ENCODE measurements at regions not wholly inside any gene's neighbourhood (a gene's known extent, or its start where the extent isn't known, plus 50 kb on each side); places are given as distances from the start of the nearest gene placed in this dataset.

DNA sequence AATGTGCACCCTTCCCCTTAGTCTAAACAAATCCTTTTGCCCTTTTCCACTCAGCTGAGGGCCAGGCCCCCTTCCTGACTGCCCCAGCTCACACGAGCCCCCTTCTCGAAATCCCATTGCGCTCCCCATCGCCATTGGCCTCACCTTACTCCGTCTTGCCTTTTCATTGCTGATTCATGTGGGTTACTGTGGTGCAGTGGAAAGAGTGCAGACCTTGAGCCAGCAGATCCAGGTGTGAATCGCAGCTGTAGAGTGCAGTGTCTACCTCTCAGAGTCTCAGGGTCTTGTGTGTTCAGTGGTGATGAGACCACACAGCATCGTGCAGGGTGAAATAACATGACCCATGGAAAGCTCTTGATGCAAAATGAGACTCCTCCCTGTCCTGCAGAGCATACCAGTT is 132.4 kb upstream of the APCDD1 start:
- H3K9me2 ChIP-seq (ENCODE audit: insufficient read depth, low read length): no peaks in the 10 kb centered on the region
- H2AFZ ChIP-seq (ENCODE audit: low read depth, low read length): no peak overlapping the region
- H3K27me3 ChIP-seq (ENCODE audit: insufficient read depth, low read depth, low read length): no peaks in the 10 kb centered on the region
- no peak overlapping the region for H3K4me2 ChIP-seq (ENCODE audit: low read length)
- no peaks in the 10 kb centered on the region for H3K79me2 ChIP-seq (replicated peaks; ENCODE audit: insufficient read depth, low read length)
- no peak overlapping the region for H3K9ac ChIP-seq (ENCODE audit: low read length)
- no peaks in the 10 kb centered on the region for H4K20me1 ChIP-seq (ENCODE audit: insufficient read depth)
- H3K36me3 ChIP-seq (ENCODE audit: insufficient read depth, low read length): no peaks in the 10 kb centered on the region
- no peak overlapping the region for H3K4me3 ChIP-seq (ENCODE audit: low read length)
- TF ChIP-seq EZH2 (IDR thresholded peaks at IDR 0.05; ENCODE audit: borderline replicate concordance, insufficient read depth, low read length, poor library complexity, severe bottlenecking) (no peak), POLR2AphosphoS5 (IDR thresholded peaks at IDR 0.05) (no peak), EP300 (conservative IDR thresholded peaks at IDR 0.05; ENCODE audit: poor library complexity, severe bottlenecking) (no peak), RAD21 (conservative IDR thresholded peaks at IDR 0.05) (no peak), TAF1 (IDR thresholded peaks at IDR 0.05; ENCODE audit: low read depth) (no peak), MXI1 (conservative IDR thresholded peaks at IDR 0.05; ENCODE audit: poor library complexity, severe bottlenecking) (no peak), SMC3 (conservative IDR thresholded peaks at IDR 0.05; ENCODE audit: poor library complexity) (no peak)
- no peaks in the 10 kb centered on the region for H3F3A ChIP-seq (ENCODE audit: insufficient read depth, low read length, poor library complexity, severe bottlenecking)
- no peak overlapping the region for H3K27ac ChIP-seq (ENCODE audit: low read length)
- no peaks in the 10 kb centered on the region for H3K9me3 ChIP-seq (ENCODE audit: low read length)

- Histone ChIP-seq H3K9me3 (ENCODE audit: low read length) (no peaks in the 10 kb centered on the region), H3K9me2 (ENCODE audit: insufficient read depth, low read length) (no peaks in the 10 kb centered on the region), H3K27ac (ENCODE audit: low read length) (no peak overlapping the region), H4K20me1 (ENCODE audit: insufficient read depth) (no peaks in the 10 kb centered on the region), H2AFZ (ENCODE audit: low read depth, low read length) (no peak overlapping the region), H3F3A (ENCODE audit: insufficient read depth, low read length, poor library complexity, severe bottlenecking) (no peaks in the 10 kb centered on the region), H3K27me3 (ENCODE audit: insufficient read depth, low read depth, low read length) (no peaks in the 10 kb centered on the region), H3K4me2 (ENCODE audit: low read length) (no peak overlapping the region), H3K4me3 (ENCODE audit: low read length) (no peak overlapping the region), H3K79me2 (replicated peaks; ENCODE audit: insufficient read depth, low read length) (no peaks in the 10 kb centered on the region), H3K9ac (ENCODE audit: low read length) (no peak overlapping the region), H3K36me3 (ENCODE audit: insufficient read depth, low read length) (no peaks in the 10 kb centered on the region)
- TF ChIP-seq RAD21 (conservative IDR thresholded peaks at IDR 0.05) (no peak), SMC3 (conservative IDR thresholded peaks at IDR 0.05; ENCODE audit: poor library complexity) (no peak), EZH2 (IDR thresholded peaks at IDR 0.05; ENCODE audit: borderline replicate concordance, insufficient read depth, low read length, poor library complexity, severe bottlenecking) (no peak), CTCF (IDR thresholded peaks at IDR 0.05; ENCODE audit: poor library complexity, severe bottlenecking) (no peak), MXI1 (conservative IDR thresholded peaks at IDR 0.05; ENCODE audit: poor library complexity, severe bottlenecking) (no peak), POLR2AphosphoS5 (IDR thresholded peaks at IDR 0.05) (no peak), TAF1 (IDR thresholded peaks at IDR 0.05; ENCODE audit: low read depth) (no peak), EP300 (conservative IDR thresholded peaks at IDR 0.05; ENCODE audit: poor library complexity, severe bottlenecking) (no peak)
- TF ChIP-seq, protein P1, sequence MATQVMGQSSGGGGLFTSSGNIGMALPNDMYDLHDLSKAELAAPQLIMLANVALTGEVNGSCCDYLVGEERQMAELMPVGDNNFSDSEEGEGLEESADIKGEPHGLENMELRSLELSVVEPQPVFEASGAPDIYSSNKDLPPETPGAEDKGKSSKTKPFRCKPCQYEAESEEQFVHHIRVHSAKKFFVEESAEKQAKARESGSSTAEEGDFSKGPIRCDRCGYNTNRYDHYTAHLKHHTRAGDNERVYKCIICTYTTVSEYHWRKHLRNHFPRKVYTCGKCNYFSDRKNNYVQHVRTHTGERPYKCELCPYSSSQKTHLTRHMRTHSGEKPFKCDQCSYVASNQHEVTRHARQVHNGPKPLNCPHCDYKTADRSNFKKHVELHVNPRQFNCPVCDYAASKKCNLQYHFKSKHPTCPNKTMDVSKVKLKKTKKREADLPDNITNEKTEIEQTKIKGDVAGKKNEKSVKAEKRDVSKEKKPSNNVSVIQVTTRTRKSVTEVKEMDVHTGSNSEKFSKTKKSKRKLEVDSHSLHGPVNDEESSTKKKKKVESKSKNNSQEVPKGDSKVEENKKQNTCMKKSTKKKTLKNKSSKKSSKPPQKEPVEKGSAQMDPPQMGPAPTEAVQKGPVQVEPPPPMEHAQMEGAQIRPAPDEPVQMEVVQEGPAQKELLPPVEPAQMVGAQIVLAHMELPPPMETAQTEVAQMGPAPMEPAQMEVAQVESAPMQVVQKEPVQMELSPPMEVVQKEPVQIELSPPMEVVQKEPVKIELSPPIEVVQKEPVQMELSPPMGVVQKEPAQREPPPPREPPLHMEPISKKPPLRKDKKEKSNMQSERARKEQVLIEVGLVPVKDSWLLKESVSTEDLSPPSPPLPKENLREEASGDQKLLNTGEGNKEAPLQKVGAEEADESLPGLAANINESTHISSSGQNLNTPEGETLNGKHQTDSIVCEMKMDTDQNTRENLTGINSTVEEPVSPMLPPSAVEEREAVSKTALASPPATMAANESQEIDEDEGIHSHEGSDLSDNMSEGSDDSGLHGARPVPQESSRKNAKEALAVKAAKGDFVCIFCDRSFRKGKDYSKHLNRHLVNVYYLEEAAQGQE (IDR thresholded peaks at IDR 0.05; ENCODE audit: borderline replicate concordance): no peak
Measured at GRCh38 chr18:10322435-10322834, 132.0 kb upstream of the APCDD1 start.
